Transverse colon (tissue), 4 donors: ENCODE measurements at regions not wholly inside any gene's neighbourhood (a gene's known extent, or its start where the extent isn't known, plus 50 kb on each side); places are given as distances from the start of the nearest gene placed in this dataset.
A peak's percentile ranks its signal among the peaks of the same experiment; 100 is the strongest.

Source experiments
- DNase-seq: peaks from one replicate; pipeline ENCODE4 v3.0.0-alpha.2; 2019
- H3K27ac ChIP-seq, 4 donors: fragments of 200-600 bp; sonication (generic); 2 replicates each; pipeline ENCODE4 v1.5.1; 2016 to 2018; ENCODE audit warnings: inconsistent platforms in 4 of 4
- H3K27me3 ChIP-seq: fragments of 200-600 bp; sonication (generic); 2 replicates; pipeline ENCODE4 v1.5.1; 2017; ENCODE audit warnings: inconsistent platforms
- H3K36me3 ChIP-seq, 4 donors: fragments of 200-600 bp; sonication (generic); 2 replicates each; pipeline ENCODE4 v1.5.1; 2017 to 2019; ENCODE audit warnings: inconsistent platforms in 4 of 4
- H3K4me1 ChIP-seq, 4 donors: fragments of 200-600 bp; sonication (generic); 2 replicates each; pipeline ENCODE4 v1.5.1; 2017 to 2020; ENCODE audit warnings: inconsistent platforms in 4 of 4
- H3K4me3 ChIP-seq, 4 donors: fragments of 200-600 bp; sonication (generic); 1 replicate in 1 of 4; 2 replicates in 3 of 4; pipeline versions ENCODE4 v1.5.1 to v1.6.1; 2017 to 2019; ENCODE audit warnings: inconsistent platforms in 4 of 4
- H3K9me3 ChIP-seq, 2 donors: fragments of 200-600 bp; sonication (generic); 2 replicates each; pipeline ENCODE4 v1.5.1; 2017 to 2019; ENCODE audit warnings: inconsistent platforms in 2 of 2
- EP300 ChIP-seq: sonication (generic); formaldehyde crosslinking; IDR thresholded peaks from one replicate; pipeline ENCODE4 v1.6.1; 2017; ENCODE audit warnings: antibody characterized with exemption, low read depth
- POLR2A ChIP-seq: fragments of 450-650 bp; IDR thresholded peaks from one replicate; pipeline ENCODE4 v1.6.1; 2016; ENCODE audit warnings: antibody characterized with exemption, mild to moderate bottlenecking, moderate library complexity
- POLR2AphosphoS5 ChIP-seq, 3 donors: sonication (generic); formaldehyde crosslinking; IDR thresholded peaks; one replicate each; pipeline ENCODE4 v1.6.1; 2016; ENCODE audit warnings: antibody characterized with exemption in 3 of 3
- WGBS, 2 donors: methylation state at CpG; one replicate each; pipeline ENCODE4 v1.1.5; 2018; ENCODE audit warnings: low coverage in 1 of 2; 5-methylcytosine and 5-hydroxymethylcytosine counted together
- in situ Hi-C, 4 donors: fragments of 200-750 bp; cut with MboI; loops; one replicate each; pipeline versions ENCODE4 v1.15.0 to v1.15.1; 2017; ENCODE audit warnings: low sequenced_read_pairs in 3 of 4, low pct_ligation_motif_present in 1 of 4, low pct_unique_long_range_greater_than_20kb in 1 of 4
- intact Hi-C: fragments of 100-400 bp; cut with DNase I; formaldehyde crosslinking; loops from one replicate; pipeline ENCODE4 v1.15.1; 2023; ENCODE audit warnings: low total_unique reads
- TF ChIP-seq, protein P1 (sequence below), 5 experiments: fragments of 200-600 bp in 3 of 5; fragments of 450-650 bp in 2 of 5; sonication (generic) in 3 of 5; IDR thresholded peaks; 1 replicate in 2 of 5; 2 replicates in 3 of 5; pipeline ENCODE4 v1.5.1; 2016 to 2017; ENCODE audit warnings: antibody characterized with exemption in 5 of 5, inconsistent platforms in 3 of 5, mild to moderate bottlenecking in 2 of 5, moderate library complexity in 1 of 5

DNA sequence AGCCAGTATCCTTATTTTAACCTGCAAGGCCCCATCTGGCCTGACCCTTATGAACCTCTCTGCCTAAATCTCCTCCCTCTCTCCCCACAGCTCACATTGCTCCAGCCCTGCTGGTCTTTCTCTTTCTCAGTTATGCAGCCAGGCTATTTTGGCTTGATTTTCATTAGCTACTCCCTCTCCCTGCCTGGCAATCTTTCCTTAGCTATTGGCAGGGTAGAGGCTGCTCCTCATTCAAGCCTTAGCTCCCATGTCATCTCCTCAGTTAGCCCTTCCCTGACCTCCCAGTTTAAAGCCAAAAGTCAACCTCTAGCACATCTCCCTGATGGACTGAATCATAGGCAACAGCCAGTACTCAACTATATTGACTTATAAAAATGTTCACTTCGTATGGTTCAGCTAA, 214.4 kb upstream of the CELF2 start:
- Histone ChIP-seq H3K4me3 (no peak overlapping the region), H3K9me3 (no peaks in the 10 kb centered on the region), H3K4me1 (peaks cover 0 to 18% (median 10%) of the 10 kb centered on the region in 4 donors), H3K36me3 (no peaks in the 10 kb centered on the region), H3K27me3 (no peaks in the 10 kb centered on the region), H3K27ac (peak overlapping the region in 2 of 4 donors; percentile 39 to 60)
- in situ Hi-C loops (no loop called here), intact Hi-C loops (no loop called here)
- TF ChIP-seq POLR2AphosphoS5 (IDR thresholded peaks at IDR 0.05) (no peak), EP300 (no peak), POLR2A (no peak)
- TF ChIP-seq, protein P1, sequence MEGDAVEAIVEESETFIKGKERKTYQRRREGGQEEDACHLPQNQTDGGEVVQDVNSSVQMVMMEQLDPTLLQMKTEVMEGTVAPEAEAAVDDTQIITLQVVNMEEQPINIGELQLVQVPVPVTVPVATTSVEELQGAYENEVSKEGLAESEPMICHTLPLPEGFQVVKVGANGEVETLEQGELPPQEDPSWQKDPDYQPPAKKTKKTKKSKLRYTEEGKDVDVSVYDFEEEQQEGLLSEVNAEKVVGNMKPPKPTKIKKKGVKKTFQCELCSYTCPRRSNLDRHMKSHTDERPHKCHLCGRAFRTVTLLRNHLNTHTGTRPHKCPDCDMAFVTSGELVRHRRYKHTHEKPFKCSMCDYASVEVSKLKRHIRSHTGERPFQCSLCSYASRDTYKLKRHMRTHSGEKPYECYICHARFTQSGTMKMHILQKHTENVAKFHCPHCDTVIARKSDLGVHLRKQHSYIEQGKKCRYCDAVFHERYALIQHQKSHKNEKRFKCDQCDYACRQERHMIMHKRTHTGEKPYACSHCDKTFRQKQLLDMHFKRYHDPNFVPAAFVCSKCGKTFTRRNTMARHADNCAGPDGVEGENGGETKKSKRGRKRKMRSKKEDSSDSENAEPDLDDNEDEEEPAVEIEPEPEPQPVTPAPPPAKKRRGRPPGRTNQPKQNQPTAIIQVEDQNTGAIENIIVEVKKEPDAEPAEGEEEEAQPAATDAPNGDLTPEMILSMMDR (IDR thresholded peaks at IDR 0.05): no peak
- 55 to 83% methylated on average over 1 of the region's 1 CpG for WGBS, 2 donors
- DNase-seq: no peak

DNA sequence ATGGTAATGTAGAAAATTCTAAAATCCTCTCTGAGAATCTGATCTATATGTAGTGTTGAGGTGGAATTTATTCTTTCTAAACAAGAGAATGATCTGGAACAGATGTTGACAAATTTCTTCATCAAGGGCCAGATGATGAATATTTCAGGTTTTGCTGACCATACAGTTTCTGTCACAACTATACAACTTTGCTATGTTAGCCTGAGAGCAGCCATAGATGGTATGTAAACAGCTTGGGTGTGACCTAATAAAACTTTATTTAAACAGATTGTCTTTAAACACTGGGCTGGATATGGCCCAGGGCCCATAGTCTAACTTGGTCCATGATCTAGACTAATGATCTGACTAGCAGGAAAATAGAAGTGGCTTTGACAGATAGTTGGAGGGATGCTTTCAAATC, 213.6 kb upstream of the CELF2 start:
- in situ Hi-C loops (no loop called here), intact Hi-C loops (no loop called here)
- no peak overlapping the region for H3K4me3 ChIP-seq
- H3K27me3 ChIP-seq: no peaks in the 10 kb centered on the region
- peak overlapping the region in 3 of 4 donors; percentile 4 to 60 (median 39) for H3K27ac ChIP-seq
- TF ChIP-seq POLR2AphosphoS5 (IDR thresholded peaks at IDR 0.05): no peak
- peaks cover 0 to 18% (median 10%) of the 10 kb centered on the region in 4 donors for H3K4me1 ChIP-seq
- no peaks in the 10 kb centered on the region for H3K9me3 ChIP-seq
- DNase-seq: no peak
- no peaks in the 10 kb centered on the region for H3K36me3 ChIP-seq

DNA sequence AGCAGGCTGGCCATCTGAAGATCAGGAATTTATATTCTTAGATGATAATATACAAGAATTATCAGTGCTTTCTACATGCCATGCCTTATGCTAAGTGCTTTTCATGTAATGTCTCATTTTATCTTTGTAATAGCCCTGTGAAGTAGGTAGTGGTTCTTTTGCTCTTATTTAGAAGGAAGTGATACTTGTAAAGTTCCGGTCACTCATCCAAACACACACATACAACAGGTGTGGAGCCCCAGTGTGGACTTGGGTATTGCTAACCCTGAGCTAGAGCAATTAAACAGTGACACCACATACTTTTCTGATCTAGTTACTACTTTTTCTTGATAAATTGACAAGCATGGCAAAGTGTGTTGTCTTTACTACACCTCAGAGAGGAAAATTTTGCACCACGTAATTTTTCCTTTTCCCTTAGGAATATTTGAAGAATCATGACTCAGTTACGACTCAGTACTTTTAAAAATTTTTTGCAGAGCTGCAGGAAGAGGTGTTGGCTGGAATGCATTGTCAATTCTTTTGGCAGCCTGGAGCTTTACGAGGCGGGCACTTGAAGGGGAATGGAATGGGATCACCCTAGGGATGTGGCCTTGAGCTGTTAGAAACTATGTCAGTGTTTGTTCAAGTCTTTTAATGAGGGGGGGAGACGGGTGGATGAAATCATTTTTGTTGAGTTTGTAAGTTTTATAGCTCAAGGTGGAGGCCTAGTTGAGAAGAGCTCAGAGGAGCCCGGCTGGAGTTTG, 212.5 kb upstream of the CELF2 start:
- in situ Hi-C loops: no loop called here
- H3K27me3 ChIP-seq: no peaks in the 10 kb centered on the region
- WGBS, 2 donors: 29 to 42% methylated on average over 7 of the region's 7 CpGs
- no peaks in the 10 kb centered on the region for H3K9me3 ChIP-seq
- intact Hi-C loops: no loop called here
- DNase-seq: no peak
- H3K4me1 ChIP-seq: peaks cover 0 to 18% (median 10%) of the 10 kb centered on the region in 4 donors
- H3K36me3 ChIP-seq: no peaks in the 10 kb centered on the region
- H3K27ac ChIP-seq: peak overlapping the region; percentile 39 to 60 (median 42)
- no peak overlapping the region for H3K4me3 ChIP-seq
- TF ChIP-seq POLR2A (no peak), EP300 (no peak), POLR2AphosphoS5 (IDR thresholded peaks at IDR 0.05) (no peak)
- TF ChIP-seq, protein P1 (IDR thresholded peaks at IDR 0.05): no peak

DNA sequence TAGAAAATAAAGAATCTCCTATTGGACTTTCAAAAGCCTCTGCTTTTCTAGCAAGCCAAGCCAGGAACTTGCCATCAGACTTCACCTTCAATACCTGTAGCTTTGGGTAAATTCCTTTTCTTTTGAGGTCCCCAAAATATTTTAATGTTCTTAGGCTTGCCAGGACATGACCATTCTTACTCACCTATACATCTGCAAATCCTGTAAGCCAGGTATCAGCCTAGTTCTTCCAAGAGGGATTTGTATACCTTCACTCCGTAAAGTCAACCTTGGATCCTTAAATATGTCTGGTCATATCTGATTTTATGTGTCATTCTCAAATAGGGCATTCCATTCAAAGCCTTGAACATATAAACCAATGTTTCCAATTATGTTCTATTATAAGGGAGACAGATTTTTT, 210.6 kb upstream of the CELF2 start:
- H3K27ac ChIP-seq: no peak overlapping the region

More for the DNA sequence above, 210.6 kb upstream of the CELF2 start:
- in situ Hi-C loops (no loop called here), intact Hi-C loops (no loop called here)
- no peaks in the 10 kb centered on the region for H3K9me3 ChIP-seq
- H3K27me3 ChIP-seq: no peaks in the 10 kb centered on the region
- WGBS, 2 donors: 94 to 100% methylated on average over 1 of the region's 1 CpG
- no peaks in the 10 kb centered on the region for H3K36me3 ChIP-seq
- no peak for DNase-seq
- no peak overlapping the region for H3K4me3 ChIP-seq
- no peak for TF ChIP-seq POLR2A
- no peak for TF ChIP-seq POLR2AphosphoS5 (IDR thresholded peaks at IDR 0.05)
- TF ChIP-seq, protein P1 (IDR thresholded peaks at IDR 0.05): no peak
- TF ChIP-seq EP300: no peak
- peaks cover 0 to 18% (median 10%) of the 10 kb centered on the region in 4 donors for H3K4me1 ChIP-seq
